H1 (cell line): ENCODE measurements at regions not wholly inside any gene's neighbourhood (a gene's known extent, or its start where the extent isn't known, plus 50 kb on each side); places are given as distances from the start of the nearest gene placed in this dataset.

Source experiments
- CTCF ChIA-PET: fragments of 300-600 bp; sonication (Branson Sonifier 250); formaldehyde crosslinking; loops from one replicate; lab custom pipeline; 2021; ENCODE audit not compliant: partially characterized antibody; lab: Charles Lee
- POLR2A ChIA-PET: fragments of 300-600 bp; sonication (Branson Sonifier 250); formaldehyde crosslinking; loops from one replicate; lab custom pipeline; 2021; ENCODE audit warnings: inconsistent platforms; ENCODE audit not compliant: partially characterized antibody; lab: Charles Lee
- DNase-seq, 2 experiments: peaks; one replicate each; pipeline versions ENCODE4 v3.0.0 to v3.0.0-alpha.2; 2010 to 2022; ENCODE audit warnings: low spot score in 2 of 2, low read depth in 1 of 2, mixed read lengths in 1 of 2
- FAIRE-seq: peaks from 2 replicates; lab custom pipeline; 2011; peaks lifted over from hg19 to GRCh38; lab: Jason Lieb, UNC
- H2AFZ ChIP-seq: 2 replicates; pipeline ENCODE4 v1.8.1; 2012; ENCODE audit warnings: low read length, inconsistent platforms
- H2AK5ac ChIP-seq: 2 replicates; pipeline ENCODE4 v1.6.1; 2013; ENCODE audit warnings: low read depth, low read length
- H2BK120ac ChIP-seq: replicated peaks from 2 replicates; pipeline ENCODE3; 2013; ENCODE audit warnings: low read depth, low read length, inconsistent platforms
- H2BK12ac ChIP-seq: 2 replicates; pipeline ENCODE4 v1.6.1; 2013; ENCODE audit warnings: low read depth, low read length
- H2BK15ac ChIP-seq: 2 replicates; pipeline ENCODE4 v1.6.1; 2013; ENCODE audit warnings: low read length
- H2BK20ac ChIP-seq: 2 replicates; pipeline ENCODE4 v1.6.1; 2013; ENCODE audit warnings: low read length
- H2BK5ac ChIP-seq: 2 replicates; pipeline ENCODE4 v1.6.1; 2013; ENCODE audit warnings: low read depth, low read length
- H3K14ac ChIP-seq: 2 replicates; pipeline ENCODE4 v1.6.1; 2013; ENCODE audit warnings: inconsistent platforms; ENCODE audit not compliant: insufficient read length
- H3K18ac ChIP-seq: 2 replicates; pipeline ENCODE4 v1.6.1; 2013; ENCODE audit warnings: low read length; ENCODE audit errors: extremely low read depth
- H3K23ac ChIP-seq: 2 replicates; pipeline ENCODE4 v1.6.1; 2013; ENCODE audit warnings: inconsistent platforms; ENCODE audit not compliant: insufficient read length
- H3K23me2 ChIP-seq: 2 replicates; pipeline ENCODE4 v1.6.1; 2013; ENCODE audit warnings: low read depth, low read length
- H3K27ac ChIP-seq: 2 replicates; pipeline ENCODE4 v1.6.1; 2011; ENCODE audit warnings: low read depth, low read length, inconsistent platforms
- H3K27me3 ChIP-seq, 4 experiments: replicated peaks in 1 of 4; 1 replicate in 1 of 4; 2 replicates in 3 of 4; pipeline versions ENCODE4 v1.6.1 to v1.8.1; 2011 to 2013; ENCODE audit warnings: low read length in 3 of 4, mild to moderate bottlenecking in 3 of 4, inconsistent platforms in 2 of 4, mixed read lengths in 2 of 4, moderate library complexity in 1 of 4; ENCODE audit not compliant: control insufficient read depth in 3 of 4, insufficient read depth in 3 of 4; ENCODE audit errors: extremely low read depth in 1 of 4
- H3K36me3 ChIP-seq, 4 experiments: 2 replicates each; pipeline versions ENCODE4 v1.6.1 to v1.8.1; 2011 to 2013; ENCODE audit warnings: mild to moderate bottlenecking in 4 of 4, low read length in 3 of 4, moderate library complexity in 2 of 4, control low read depth in 1 of 4, inconsistent platforms in 1 of 4; ENCODE audit not compliant: insufficient read depth in 4 of 4, control insufficient read depth in 2 of 4
- H3K4ac ChIP-seq: replicated peaks from 2 replicates; pipeline ENCODE3; 2013; ENCODE audit warnings: low read length, low read depth, mixed read lengths, inconsistent platforms; ENCODE audit not compliant: insufficient read length
- H3K4me1 ChIP-seq, 4 experiments: replicated peaks in 1 of 4; 1 replicate in 1 of 4; 2 replicates in 3 of 4; pipeline versions ENCODE4 v1.6.1 to v1.8.1; 2011 to 2013; ENCODE audit warnings: low read length in 3 of 4, inconsistent platforms in 2 of 4, mixed read lengths in 1 of 4; ENCODE audit not compliant: insufficient read depth in 4 of 4, control insufficient read depth in 3 of 4
- H3K4me2 ChIP-seq, 2 experiments: 2 replicates each; pipeline versions ENCODE4 v1.6.1 to v1.8.1; 2011 to 2013; ENCODE audit warnings: low read depth in 2 of 2, low read length in 2 of 2, control low read depth in 1 of 2, inconsistent platforms in 1 of 2, mild to moderate bottlenecking in 1 of 2; ENCODE audit not compliant: insufficient read depth in 1 of 2
- H3K4me3 ChIP-seq, 4 experiments: fragments of 200-600, 300-600 bp in 1 of 4; sonication (generic), shearing (Covaris generic), sonication (Bioruptor Twin) in 1 of 4; 2 replicates each; pipeline versions ENCODE4 v1.5.1 to v1.8.1; 2011 to 2016; ENCODE audit warnings: low read length in 4 of 4, low read depth in 3 of 4, control low read depth in 2 of 4, inconsistent platforms in 2 of 4, mild to moderate bottlenecking in 2 of 4, mixed read lengths in 1 of 4, moderate library complexity in 1 of 4; ENCODE audit not compliant: insufficient read depth in 2 of 4; ENCODE audit errors: extremely low read depth in 1 of 4
- H3K56ac ChIP-seq: replicated peaks from 2 replicates; pipeline ENCODE3; 2013; ENCODE audit warnings: low read depth, mild to moderate bottlenecking, mixed read lengths, low read length, inconsistent platforms; ENCODE audit not compliant: insufficient read length
- H3K79me1 ChIP-seq: 2 replicates; pipeline ENCODE4 v1.6.1; 2013; ENCODE audit warnings: low read depth, low read length, control low read depth
- H3K79me2 ChIP-seq, 2 experiments: 2 replicates each; pipeline versions ENCODE4 v1.6.1 to v1.8.1; 2012 to 2013; ENCODE audit warnings: low read length in 2 of 2, mild to moderate bottlenecking in 2 of 2, inconsistent platforms in 1 of 2; ENCODE audit not compliant: insufficient read depth in 2 of 2, control insufficient read depth in 1 of 2
- H3K9ac ChIP-seq, 4 experiments: replicated peaks in 1 of 4; 1 replicate in 1 of 4; 2 replicates in 3 of 4; pipeline versions ENCODE4 v1.6.1 to v1.8.1; 2011 to 2013; ENCODE audit warnings: low read depth in 3 of 4, low read length in 3 of 4, control low read depth in 2 of 4, mild to moderate bottlenecking in 2 of 4, moderate library complexity in 2 of 4, inconsistent platforms in 1 of 4; ENCODE audit errors: extremely low read depth in 1 of 4
- H3K9me3 ChIP-seq, 2 experiments: 2 replicates each; pipeline versions ENCODE4 v1.6.1 to v1.8.1; 2012 to 2013; ENCODE audit warnings: mild to moderate bottlenecking in 2 of 2, moderate library complexity in 2 of 2, control low read depth in 1 of 2, inconsistent platforms in 1 of 2, low read depth in 1 of 2, low read length in 1 of 2, mixed read lengths in 1 of 2; ENCODE audit not compliant: insufficient read depth in 2 of 2
- H4K20me1 ChIP-seq, 2 experiments: replicated peaks in 1 of 2; 2 replicates each; pipeline versions ENCODE3 to v1.8.1; 2011 to 2013; ENCODE audit warnings: inconsistent platforms in 2 of 2, low read length in 2 of 2, mild to moderate bottlenecking in 1 of 2; ENCODE audit not compliant: insufficient read depth in 2 of 2, control insufficient read depth in 1 of 2
- H4K5ac ChIP-seq: 2 replicates; pipeline ENCODE4 v1.6.1; 2013; ENCODE audit warnings: low read length, low read depth, mixed read lengths, inconsistent platforms; ENCODE audit not compliant: insufficient read length
- H4K8ac ChIP-seq: 2 replicates; pipeline ENCODE4 v1.8.0; 2013; ENCODE audit warnings: mild to moderate bottlenecking, moderate library complexity, low read length, inconsistent platforms; ENCODE audit not compliant: insufficient read depth; ENCODE audit errors: extremely low read depth
- H4K91ac ChIP-seq: replicated peaks from 2 replicates; pipeline ENCODE3; 2013; ENCODE audit warnings: low read length, mixed read lengths, inconsistent platforms; ENCODE audit not compliant: insufficient read length
- BRCA1 ChIP-seq: IDR thresholded peaks from 2 replicates; pipeline ENCODE4 v1.6.1; 2012; ENCODE audit warnings: low read depth, low read length, improper control_type of control experiment
- CREB1 ChIP-seq: IDR thresholded peaks from 2 replicates; pipeline ENCODE4 v1.6.1; 2012; ENCODE audit warnings: inconsistent platforms
- E2F6 ChIP-seq: IDR thresholded peaks from 2 replicates; pipeline ENCODE4 v1.6.1; 2012; ENCODE audit warnings: inconsistent platforms
- SP1 ChIP-seq: IDR thresholded peaks from 2 replicates; pipeline ENCODE4 v1.6.1; 2011; ENCODE audit warnings: low read depth, low read length
- TEAD4 ChIP-seq: IDR thresholded peaks from 2 replicates; pipeline ENCODE4 v1.6.1; 2012; ENCODE audit warnings: low read depth, low read length, inconsistent platforms, mixed read lengths
- WGBS, 2 experiments: shearing (Covaris generic) in 1 of 2; methylation state at CpG; one replicate each; pipeline versions ENCODE4 v1.1.6 to v1.1.7; 2013 to 2015; ENCODE audit warnings: low lambda C conversion rate in 2 of 2, mixed read lengths in 2 of 2, inconsistent platforms in 1 of 2, low coverage in 1 of 2, missing lambda C conversion rate in 1 of 2; ENCODE audit not compliant: insufficient replicate concordance in 2 of 2, insufficient coverage in 1 of 2, insufficient read length in 1 of 2; ENCODE audit errors: extremely low coverage in 1 of 2, missing lambda C conversion rate in 1 of 2; 5-methylcytosine and 5-hydroxymethylcytosine counted together

- Histone ChIP-seq H3K18ac (no peak overlapping the region), H3K79me1 (no peaks in the 10 kb centered on the region), H2BK15ac (no peak overlapping the region), H3K9ac (no peak overlapping the region), H4K91ac (no peak overlapping the region), H2AK5ac (no peak overlapping the region), H3K14ac (no peak overlapping the region), H3K79me2 (no peaks in the 10 kb centered on the region), H3K56ac (no peak overlapping the region), H3K4me1 (peaks cover 0 to 3% (median 0%) of the 10 kb centered on the region in 4 experiments; a peak in 1 of 7 replicates), H3K4me3 (no peak overlapping the region), H3K23me2 (no peaks in the 10 kb centered on the region), H4K8ac (no peak overlapping the region), H3K4ac (no peak overlapping the region), H3K36me3 (no peaks in the 10 kb centered on the region)
- 100% methylated on average over 1 of the region's 1 CpG; no CpG with 5 or more reads in 1 of the 2 experiments for WGBS, 2 experiments
- POLR2A ChIA-PET: no interaction called here
- no peak for TF ChIP-seq TEAD4
- TF ChIP-seq BRCA1: no peak
- TF ChIP-seq E2F6: no peak
- TF ChIP-seq SP1: no peak
- no peak for TF ChIP-seq CREB1
- TF ChIP-seq, all 59 proteins: peak for 0
- no peak overlapping the region for H2AFZ ChIP-seq
- FAIRE-seq: no peak
- no peak overlapping the region for H2BK12ac ChIP-seq
- H2BK5ac ChIP-seq: no peak overlapping the region
- no peak overlapping the region for H2BK120ac ChIP-seq
- no peaks in the 10 kb centered on the region for H3K9me3 ChIP-seq
- no peaks in the 10 kb centered on the region; a peak in 2 of 7 replicates for H3K27me3 ChIP-seq
- no peak for DNase-seq
- no peak overlapping the region for H3K27ac ChIP-seq
- H3K23ac ChIP-seq: no peak overlapping the region
- H3K4me2 ChIP-seq: no peak overlapping the region
- CTCF ChIA-PET: interaction anchor here (1.2 kb wide), 1 partner anchor 9 kb away, joined by 3 read pairs; no protein-coding TSS in a partner anchor
- H2BK20ac ChIP-seq: no peak overlapping the region
- no peak overlapping the region for H4K5ac ChIP-seq
- no peaks in the 10 kb centered on the region for H4K20me1 ChIP-seq
Measured at GRCh38 chr10:44769450-44769849, 141.7 kb upstream of the TMEM72 start.
